ENCODE measurements at regions not wholly inside any gene's neighbourhood (a gene's known extent, or its start where the extent isn't known, plus 50 kb on each side); places are given as distances from the start of the nearest gene placed in this dataset.

DNA sequence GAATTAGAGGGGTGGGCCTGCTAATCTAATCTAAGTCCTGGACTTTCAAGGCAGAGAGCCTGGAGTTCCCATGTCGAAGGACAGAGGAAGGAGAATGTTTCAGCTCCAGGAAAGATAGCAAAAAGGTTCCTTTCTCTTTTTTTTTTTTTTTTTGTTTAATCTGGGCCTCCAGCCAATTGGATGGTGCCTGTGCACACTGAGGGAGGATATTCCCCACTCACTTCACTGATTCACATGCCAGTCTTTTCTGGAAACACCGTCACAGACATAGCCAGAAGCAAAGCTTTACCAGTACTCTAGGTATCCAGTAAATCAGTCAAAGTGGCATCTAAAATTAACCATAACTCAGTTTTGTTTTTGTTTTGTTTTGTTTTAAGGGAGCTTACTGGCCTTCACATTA is 721.1 kb downstream of the TENT5A start:
- TF ChIP-seq, protein P1, sequence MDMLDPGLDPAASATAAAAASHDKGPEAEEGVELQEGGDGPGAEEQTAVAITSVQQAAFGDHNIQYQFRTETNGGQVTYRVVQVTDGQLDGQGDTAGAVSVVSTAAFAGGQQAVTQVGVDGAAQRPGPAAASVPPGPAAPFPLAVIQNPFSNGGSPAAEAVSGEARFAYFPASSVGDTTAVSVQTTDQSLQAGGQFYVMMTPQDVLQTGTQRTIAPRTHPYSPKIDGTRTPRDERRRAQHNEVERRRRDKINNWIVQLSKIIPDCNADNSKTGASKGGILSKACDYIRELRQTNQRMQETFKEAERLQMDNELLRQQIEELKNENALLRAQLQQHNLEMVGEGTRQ (IDR thresholded peaks at IDR 0.05), result no peak
- TF ChIP-seq, protein P2, sequence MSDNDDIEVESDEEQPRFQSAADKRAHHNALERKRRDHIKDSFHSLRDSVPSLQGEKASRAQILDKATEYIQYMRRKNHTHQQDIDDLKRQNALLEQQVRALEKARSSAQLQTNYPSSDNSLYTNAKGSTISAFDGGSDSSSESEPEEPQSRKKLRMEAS (IDR thresholded peaks at IDR 0.05), result no peak
- TF ChIP-seq JUNB (IDR thresholded peaks at IDR 0.05), result no peak
- no peak for TF ChIP-seq KDM1A (IDR thresholded peaks at IDR 0.05; ENCODE audit: low read depth)
- no peak for TF ChIP-seq POLR2A (IDR thresholded peaks at IDR 0.05; ENCODE audit: low read length)
- no peak for TF ChIP-seq JUN (IDR thresholded peaks at IDR 0.05)
- TF ChIP-seq, protein P3, sequence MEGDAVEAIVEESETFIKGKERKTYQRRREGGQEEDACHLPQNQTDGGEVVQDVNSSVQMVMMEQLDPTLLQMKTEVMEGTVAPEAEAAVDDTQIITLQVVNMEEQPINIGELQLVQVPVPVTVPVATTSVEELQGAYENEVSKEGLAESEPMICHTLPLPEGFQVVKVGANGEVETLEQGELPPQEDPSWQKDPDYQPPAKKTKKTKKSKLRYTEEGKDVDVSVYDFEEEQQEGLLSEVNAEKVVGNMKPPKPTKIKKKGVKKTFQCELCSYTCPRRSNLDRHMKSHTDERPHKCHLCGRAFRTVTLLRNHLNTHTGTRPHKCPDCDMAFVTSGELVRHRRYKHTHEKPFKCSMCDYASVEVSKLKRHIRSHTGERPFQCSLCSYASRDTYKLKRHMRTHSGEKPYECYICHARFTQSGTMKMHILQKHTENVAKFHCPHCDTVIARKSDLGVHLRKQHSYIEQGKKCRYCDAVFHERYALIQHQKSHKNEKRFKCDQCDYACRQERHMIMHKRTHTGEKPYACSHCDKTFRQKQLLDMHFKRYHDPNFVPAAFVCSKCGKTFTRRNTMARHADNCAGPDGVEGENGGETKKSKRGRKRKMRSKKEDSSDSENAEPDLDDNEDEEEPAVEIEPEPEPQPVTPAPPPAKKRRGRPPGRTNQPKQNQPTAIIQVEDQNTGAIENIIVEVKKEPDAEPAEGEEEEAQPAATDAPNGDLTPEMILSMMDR (IDR thresholded peaks at IDR 0.05), result no peak
- TF ChIP-seq MYC (IDR thresholded peaks at IDR 0.05; ENCODE audit: borderline replicate concordance, low read length), result no peak
- no peak for TF ChIP-seq BCL3 (IDR thresholded peaks at IDR 0.05)
- TF ChIP-seq ZSCAN20 (CRISPR knock-in tag; IDR thresholded peaks at IDR 0.05), result no peak
- TF ChIP-seq RAD21 (conservative IDR thresholded peaks at IDR 0.05 in 1 of 2, IDR thresholded peaks at IDR 0.05 in 1 of 2), result no peak
- TF ChIP-seq BHLHE40 (IDR thresholded peaks at IDR 0.05; ENCODE audit: low read depth, low read length), result no peak
- no peak for TF ChIP-seq EHMT2 (IDR thresholded peaks at IDR 0.05; ENCODE audit: low read depth)
